ENCODE measurements at regions not wholly inside any gene's neighbourhood (a gene's known extent, or its start where the extent isn't known, plus 50 kb on each side); places are given as distances from the start of the nearest gene placed in this dataset.

DNA sequence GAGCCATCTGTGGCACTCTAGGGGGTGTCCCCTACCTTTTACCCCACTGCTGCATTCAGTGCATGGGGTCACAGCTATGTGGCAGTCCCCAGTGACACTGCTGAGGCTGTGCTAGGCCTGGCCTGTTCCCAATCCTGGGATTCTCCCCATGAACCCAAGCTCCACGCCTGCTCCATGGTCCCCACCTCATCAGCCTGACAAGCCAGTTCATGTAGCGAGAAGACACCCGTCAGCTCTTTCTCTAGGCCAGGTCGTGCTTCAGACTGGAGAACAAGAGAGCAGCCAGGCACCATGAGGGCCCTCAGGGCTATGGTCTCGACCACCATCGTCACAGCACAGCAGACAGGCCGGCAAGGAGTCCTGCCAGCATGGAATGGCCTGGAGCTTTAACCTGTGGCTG is 72.8 kb upstream of the PRR20G start:
- TF ChIP-seq JUND (IDR thresholded peaks at IDR 0.05; ENCODE audit: low read depth) = no peak
- in situ Hi-C loops (cut with HindIII; ENCODE audit: low pct_unique_long_range_greater_than_20kb, low sequenced_read_pairs) = no loop called here
- no peak for DNase-seq (ENCODE audit: low read depth in 1 of 2, low spot score in 1 of 2)

- in situ Hi-C loops (cut with HindIII; ENCODE audit: low pct_unique_long_range_greater_than_20kb, low sequenced_read_pairs) = no loop called here
These were observed 70.8 kb upstream of the PRR20G start for GRCh38 chr3:127358641-127359040.

GRCh38 chr3:127356381-127356780 is 68.5 kb upstream of the PRR20G start:
- no peak for DNase-seq (ENCODE audit: low read depth in 1 of 2, low spot score in 1 of 2)
- in situ Hi-C loops (cut with HindIII; ENCODE audit: low pct_unique_long_range_greater_than_20kb, low sequenced_read_pairs) = no loop called here
- TF ChIP-seq JUND (IDR thresholded peaks at IDR 0.05; ENCODE audit: low read depth) = no peak

More at GRCh38 chr3:127358641-127359040, 70.8 kb upstream of the PRR20G start:
- no peak for DNase-seq (ENCODE audit: low read depth in 1 of 2, low spot score in 1 of 2)
- no peak for TF ChIP-seq JUND (IDR thresholded peaks at IDR 0.05; ENCODE audit: low read depth)

GRCh38 chr3:127354761-127355160 is 66.9 kb upstream of the PRR20G start:
- in situ Hi-C loops (cut with HindIII; ENCODE audit: low pct_unique_long_range_greater_than_20kb, low sequenced_read_pairs) = no loop called here
- no peak for DNase-seq (ENCODE audit: low read depth in 1 of 2, low spot score in 1 of 2)
- TF ChIP-seq JUND (IDR thresholded peaks at IDR 0.05; ENCODE audit: low read depth) = no peak

DNA sequence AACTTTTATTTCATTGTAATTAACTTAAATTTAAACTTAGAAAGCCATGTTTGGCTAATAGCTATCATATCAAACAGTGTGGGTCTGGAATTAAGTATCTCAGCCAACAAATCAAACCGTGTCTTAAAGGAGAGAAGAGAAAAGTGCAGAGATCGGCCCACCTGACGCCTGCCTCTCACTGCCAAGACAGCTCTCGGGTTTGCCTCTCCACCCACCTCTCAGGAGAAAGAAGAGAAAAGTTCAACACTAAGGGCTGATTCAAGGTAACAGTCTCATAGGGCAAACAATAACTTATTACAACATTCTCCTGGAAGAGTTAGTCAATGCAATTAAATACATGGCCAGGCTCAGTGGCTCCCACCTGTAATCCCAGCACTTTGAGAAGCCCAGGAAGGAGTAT is 64.8 kb upstream of the PRR20G start:
- TF ChIP-seq JUND (IDR thresholded peaks at IDR 0.05; ENCODE audit: low read depth) = no peak
- no peak for DNase-seq (ENCODE audit: low read depth in 1 of 2, low spot score in 1 of 2)
- in situ Hi-C loops (cut with HindIII; ENCODE audit: low pct_unique_long_range_greater_than_20kb, low sequenced_read_pairs) = no loop called here

DNA sequence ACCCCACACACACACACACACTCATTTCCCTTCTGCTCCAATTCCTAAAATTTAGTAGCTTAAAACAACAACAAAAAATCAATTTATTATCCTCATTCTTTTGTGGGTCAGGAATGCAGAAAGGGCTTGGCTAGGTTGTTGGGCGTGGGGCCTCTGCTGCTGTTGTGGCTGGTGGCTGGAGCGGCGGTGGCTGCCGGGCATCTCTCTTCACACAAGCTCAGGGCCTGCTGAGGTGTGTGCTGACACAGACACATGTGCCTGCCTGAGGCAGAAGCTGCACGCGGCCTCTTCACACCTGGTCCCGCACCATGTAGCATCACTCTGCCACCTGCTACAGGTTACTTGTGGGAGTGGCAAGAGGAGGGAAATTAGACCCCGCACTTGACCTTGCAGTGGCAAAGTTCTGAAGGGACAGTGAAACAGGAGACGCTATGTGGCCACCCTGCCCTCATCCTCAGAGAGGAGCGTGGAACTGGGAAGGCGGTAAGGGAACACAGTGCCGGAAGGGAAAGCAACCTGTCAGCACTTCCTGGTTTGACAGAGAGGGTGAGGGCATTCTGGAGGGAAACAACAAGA is 64.0 kb upstream of the PRR20G start:
- in situ Hi-C loops (cut with HindIII; ENCODE audit: low pct_unique_long_range_greater_than_20kb, low sequenced_read_pairs) = no loop called here
- no peak for DNase-seq (ENCODE audit: low read depth in 1 of 2, low spot score in 1 of 2)
- no peak for TF ChIP-seq JUND (IDR thresholded peaks at IDR 0.05; ENCODE audit: low read depth)

DNA sequence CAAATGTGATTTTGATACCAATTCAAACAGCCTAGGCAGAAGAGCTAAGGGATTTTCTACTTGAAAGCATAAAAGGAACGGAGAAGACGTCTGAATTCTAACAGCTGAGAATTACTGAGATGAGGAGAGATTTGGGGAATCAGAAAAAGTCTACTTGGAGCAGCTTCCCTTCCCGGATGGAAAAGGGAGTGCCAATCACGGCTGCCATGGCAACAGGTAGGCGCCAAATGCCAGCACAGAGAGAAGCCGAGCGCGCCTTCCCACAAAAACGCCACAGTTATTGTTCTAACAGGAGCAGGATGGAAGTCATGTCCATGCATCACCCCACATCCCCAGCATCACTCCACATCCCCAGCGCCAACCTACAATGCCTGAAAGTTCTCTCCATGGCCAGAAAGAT is 63.5 kb upstream of the PRR20G start:
- in situ Hi-C loops (cut with HindIII; ENCODE audit: low pct_unique_long_range_greater_than_20kb, low sequenced_read_pairs) = no loop called here
- no peak for TF ChIP-seq JUND (IDR thresholded peaks at IDR 0.05; ENCODE audit: low read depth)
- no peak for DNase-seq (ENCODE audit: low read depth in 1 of 2, low spot score in 1 of 2)

- no peak for DNase-seq (ENCODE audit: low read depth in 1 of 2, low spot score in 1 of 2)
- TF ChIP-seq JUND (IDR thresholded peaks at IDR 0.05; ENCODE audit: low read depth) = no peak
- in situ Hi-C loops (cut with HindIII; ENCODE audit: low pct_unique_long_range_greater_than_20kb, low sequenced_read_pairs) = no loop called here
These were observed 62.6 kb upstream of the PRR20G start for GRCh38 chr3:127350172-127351050.

DNA sequence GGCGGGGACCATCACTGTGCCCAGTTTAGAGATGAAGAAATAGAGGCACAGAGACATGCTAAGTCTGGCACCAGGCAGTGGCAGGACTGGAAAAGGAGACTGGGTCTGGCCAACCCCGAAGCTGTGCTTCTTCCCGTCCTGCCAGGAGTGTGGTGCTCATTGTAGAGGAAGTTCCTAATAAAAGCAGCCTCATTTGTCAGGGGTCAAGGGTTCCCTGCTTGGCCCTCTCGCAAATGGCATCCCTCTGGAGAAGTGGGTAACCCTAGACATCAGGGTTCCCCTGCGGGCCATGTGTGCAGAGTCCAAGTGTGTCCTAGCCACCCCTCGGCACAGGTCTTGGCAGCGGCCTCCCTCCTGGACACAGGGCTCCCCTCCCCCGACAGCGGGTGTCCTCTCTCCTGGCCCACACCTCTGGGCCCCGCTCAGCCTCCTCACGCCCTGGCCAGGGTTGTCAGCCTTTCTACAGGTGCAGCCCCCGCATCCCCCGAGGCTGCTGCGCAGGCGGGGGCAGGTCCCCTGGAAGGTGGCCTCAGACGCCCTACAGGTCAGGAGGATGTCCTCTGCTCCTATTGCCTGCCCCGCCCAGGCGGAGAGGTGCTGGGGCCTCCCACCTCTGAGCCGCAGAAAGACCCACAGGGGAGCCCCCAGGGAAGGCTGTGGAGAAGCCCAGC is 61.8 kb upstream of the PRR20G start:
- DNase-seq (ENCODE audit: low read depth in 1 of 2, low spot score in 1 of 2) = no peak
- in situ Hi-C loops (cut with HindIII; ENCODE audit: low pct_unique_long_range_greater_than_20kb, low sequenced_read_pairs) = no loop called here
- no peak for TF ChIP-seq JUND (IDR thresholded peaks at IDR 0.05; ENCODE audit: low read depth)

- in situ Hi-C loops (cut with HindIII; ENCODE audit: low pct_unique_long_range_greater_than_20kb, low sequenced_read_pairs) = no loop called here
- no peak for TF ChIP-seq JUND (IDR thresholded peaks at IDR 0.05; ENCODE audit: low read depth)
- DNase-seq (ENCODE audit: low read depth in 1 of 2, low spot score in 1 of 2) = peak in 1 of 2 experiments; percentile 12
These were observed 54.9 kb upstream of the PRR20G start for GRCh38 chr3:127342735-127343134.

- no peak for DNase-seq (ENCODE audit: low read depth in 1 of 2, low spot score in 1 of 2)
These were observed 52.3 kb upstream of the PRR20G start for GRCh38 chr3:127339928-127340861.

GRCh38 chr3:127339016-127339415 is 51.2 kb upstream of the PRR20G start:
- in situ Hi-C loops (cut with HindIII; ENCODE audit: low pct_unique_long_range_greater_than_20kb, low sequenced_read_pairs) = no loop called here
- no peak for DNase-seq (ENCODE audit: low read depth in 1 of 2, low spot score in 1 of 2)
- no peak for TF ChIP-seq JUND (IDR thresholded peaks at IDR 0.05; ENCODE audit: low read depth)

More at GRCh38 chr3:127339928-127340861, 52.3 kb upstream of the PRR20G start:
- no peak for TF ChIP-seq JUND (IDR thresholded peaks at IDR 0.05; ENCODE audit: low read depth)
- in situ Hi-C loops (cut with HindIII; ENCODE audit: low pct_unique_long_range_greater_than_20kb, low sequenced_read_pairs) = no loop called here
